HCT116 (cell line): ENCODE measurements at regions not wholly inside any gene's neighbourhood (a gene's known extent, or its start where the extent isn't known, plus 50 kb on each side); places are given as distances from the start of the nearest gene placed in this dataset.

Source experiments
- CEBPB ChIP-seq: IDR thresholded peaks from 2 replicates; pipeline ENCODE4 v1.6.1; 2012; ENCODE audit warnings: low read depth
- CTCF ChIP-seq, 3 experiments: fragments of 200-600 bp in 1 of 3; sonication (generic) in 1 of 3; IDR thresholded peaks in 2 of 3; conservative IDR thresholded peaks in 1 of 3; 2 replicates each; pipeline ENCODE4 v1.5.1; 2012 to 2017; ENCODE audit warnings: low read depth in 2 of 3, low read length in 2 of 3, antibody characterized with exemption in 1 of 3, borderline replicate concordance in 1 of 3, control low read depth in 1 of 3, mild to moderate bottlenecking in 1 of 3, mixed read lengths in 1 of 3, mixed run types in 1 of 3, moderate library complexity in 1 of 3; ENCODE audit not compliant: insufficient read depth in 1 of 3
- EZH2 ChIP-seq: fragments of 200-600 bp; sonication (generic); IDR thresholded peaks from 2 replicates; pipeline ENCODE4 v1.6.1; 2017; ENCODE audit warnings: antibody characterized with exemption, mixed run types
- FOSL1 ChIP-seq: IDR thresholded peaks from 2 replicates; pipeline ENCODE4 v1.6.1; 2012; ENCODE audit warnings: low read depth
- REST ChIP-seq: IDR thresholded peaks from 2 replicates; pipeline ENCODE4 v1.6.1; 2012; ENCODE audit warnings: low read depth
- SRF ChIP-seq: IDR thresholded peaks from 2 replicates; pipeline ENCODE4 v1.6.1; 2012; ENCODE audit warnings: low read depth

GRCh38 chr1:185478877-185479276 lies 161.8 kb upstream of the IVNS1ABP start:
- TF ChIP-seq REST (no peak), CEBPB (no peak), CTCF (IDR thresholded peaks at IDR 0.05 in 2 of 3, conservative IDR thresholded peaks at IDR 0.05 in 1 of 3; ENCODE audit: borderline replicate concordance in 1 of 3, insufficient read depth in 1 of 3, low read depth in 2 of 3, low read length in 2 of 3) (no peak), EZH2 (no peak), SRF (no peak), FOSL1 (no peak)
